ENCODE measurements at regions not wholly inside any gene's neighbourhood (a gene's known extent, or its start where the extent isn't known, plus 50 kb on each side); places are given as distances from the start of the nearest gene placed in this dataset.

DNA sequence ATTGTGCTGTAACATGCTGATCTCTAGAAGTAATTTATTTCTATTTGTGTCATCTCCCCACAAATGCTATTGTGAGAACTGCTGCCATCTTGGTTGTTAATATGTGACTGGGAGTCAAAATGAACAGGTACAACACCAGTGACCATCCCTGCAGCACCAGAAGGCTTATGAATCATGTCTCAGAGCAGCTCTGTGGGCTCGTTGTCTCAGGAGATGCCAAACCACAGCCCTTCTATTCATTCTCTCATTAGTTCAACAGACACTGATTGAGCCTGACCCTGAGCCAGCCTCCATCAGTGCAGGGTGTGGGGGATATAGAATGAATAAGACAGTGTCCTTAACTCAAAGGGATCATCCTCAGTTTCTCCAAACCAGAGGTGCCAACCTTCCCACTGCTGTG lies 92.5 kb downstream of the UTP18 start:
- no peak for TF ChIP-seq POLR2AphosphoS5 (IDR thresholded peaks at IDR 0.05)
- TF ChIP-seq, protein P1, sequence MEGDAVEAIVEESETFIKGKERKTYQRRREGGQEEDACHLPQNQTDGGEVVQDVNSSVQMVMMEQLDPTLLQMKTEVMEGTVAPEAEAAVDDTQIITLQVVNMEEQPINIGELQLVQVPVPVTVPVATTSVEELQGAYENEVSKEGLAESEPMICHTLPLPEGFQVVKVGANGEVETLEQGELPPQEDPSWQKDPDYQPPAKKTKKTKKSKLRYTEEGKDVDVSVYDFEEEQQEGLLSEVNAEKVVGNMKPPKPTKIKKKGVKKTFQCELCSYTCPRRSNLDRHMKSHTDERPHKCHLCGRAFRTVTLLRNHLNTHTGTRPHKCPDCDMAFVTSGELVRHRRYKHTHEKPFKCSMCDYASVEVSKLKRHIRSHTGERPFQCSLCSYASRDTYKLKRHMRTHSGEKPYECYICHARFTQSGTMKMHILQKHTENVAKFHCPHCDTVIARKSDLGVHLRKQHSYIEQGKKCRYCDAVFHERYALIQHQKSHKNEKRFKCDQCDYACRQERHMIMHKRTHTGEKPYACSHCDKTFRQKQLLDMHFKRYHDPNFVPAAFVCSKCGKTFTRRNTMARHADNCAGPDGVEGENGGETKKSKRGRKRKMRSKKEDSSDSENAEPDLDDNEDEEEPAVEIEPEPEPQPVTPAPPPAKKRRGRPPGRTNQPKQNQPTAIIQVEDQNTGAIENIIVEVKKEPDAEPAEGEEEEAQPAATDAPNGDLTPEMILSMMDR (IDR thresholded peaks at IDR 0.05 in 8 of 11, conservative IDR thresholded peaks at IDR 0.05 in 3 of 11), result no peak
- no peak for TF ChIP-seq POLR2A (IDR thresholded peaks at IDR 0.05)

Measured in spleen (tissue), 7 donors.